NCI-H82 treated with DMSO at 0.1 percent for 48 hours (cell line): ENCODE measurements at regions not wholly inside any gene's neighbourhood (a gene's known extent, or its start where the extent isn't known, plus 50 kb on each side); places are given as distances from the start of the nearest gene placed in this dataset.

ENCODE experiments used
- DNase-seq: peaks from one replicate; lab custom pipeline; 2025; ENCODE audit not compliant: unreplicated experiment; lab: John Stamatoyannopoulos, UW

GRCh38 chr1:56235909-56236510 is 343.4 kb downstream of the PLPP3 start:
- no peak for DNase-seq

GRCh38 chr1:56229186-56229585 is 350.2 kb downstream of the PLPP3 start:
- DNase-seq = no peak

GRCh38 chr1:56227886-56228285 is 351.5 kb downstream of the PLPP3 start:
- no peak for DNase-seq

GRCh38 chr1:56227401-56227800 is 352.0 kb downstream of the PLPP3 start:
- no peak for DNase-seq

- no peak for DNase-seq
Observed at GRCh38 chr1:56225964-56226815, 353.2 kb downstream of the PLPP3 start.

- peak; percentile 8 for DNase-seq
Observed at GRCh38 chr1:56223968-56224367, 355.4 kb downstream of the PLPP3 start.

GRCh38 chr1:56222914-56223540 is 356.3 kb downstream of the PLPP3 start:
- DNase-seq = no peak

- DNase-seq = no peak
Observed at GRCh38 chr1:56220021-56220420, 359.3 kb downstream of the PLPP3 start.

- no peak for DNase-seq
Observed at GRCh38 chr1:56218023-56218422, 361.3 kb downstream of the PLPP3 start.

GRCh38 chr1:56216218-56216617 is 363.1 kb downstream of the PLPP3 start:
- no peak for DNase-seq

GRCh38 chr1:56215771-56216170 is 363.6 kb downstream of the PLPP3 start:
- DNase-seq = no peak

- DNase-seq = no peak
Observed at GRCh38 chr1:56215086-56215485, 364.3 kb downstream of the PLPP3 start.

GRCh38 chr1:56213068-56213467 is 366.3 kb downstream of the PLPP3 start:
- no peak for DNase-seq

GRCh38 chr1:56212143-56212542 is 367.2 kb downstream of the PLPP3 start:
- no peak for DNase-seq

GRCh38 chr1:56206391-56206790 is 373.0 kb downstream of the PLPP3 start:
- no peak for DNase-seq

GRCh38 chr1:56204206-56204605 is 375.2 kb downstream of the PLPP3 start:
- DNase-seq = no peak

GRCh38 chr1:56202796-56203492 is 376.4 kb downstream of the PLPP3 start:
- peak; percentile 39 for DNase-seq

GRCh38 chr1:56202186-56202585 is 377.2 kb downstream of the PLPP3 start:
- DNase-seq = no peak

GRCh38 chr1:56200896-56201295 is 378.5 kb downstream of the PLPP3 start:
- DNase-seq = no peak

GRCh38 chr1:56200442-56200841 is 378.9 kb downstream of the PLPP3 start:
- no peak for DNase-seq

- no peak for DNase-seq
Observed at GRCh38 chr1:56199956-56200355, 379.4 kb downstream of the PLPP3 start.

GRCh38 chr1:56199061-56199460 is 380.3 kb downstream of the PLPP3 start:
- DNase-seq = no peak
